H1 (cell line): ENCODE measurements at regions not wholly inside any gene's neighbourhood (a gene's known extent, or its start where the extent isn't known, plus 50 kb on each side); places are given as distances from the start of the nearest gene placed in this dataset.
"Not testable (repeated sequence)": the region's sequence is repeated elsewhere in the genome, so short reads cannot be mapped to it uniquely, and the experiment has no call there.

Source experiments
- CTCF ChIA-PET: fragments of 300-600 bp; sonication (Branson Sonifier 250); formaldehyde crosslinking; loops from one replicate; lab custom pipeline; 2021; ENCODE audit not compliant: partially characterized antibody; lab: Charles Lee
- POLR2A ChIA-PET: fragments of 300-600 bp; sonication (Branson Sonifier 250); formaldehyde crosslinking; loops from one replicate; lab custom pipeline; 2021; ENCODE audit warnings: inconsistent platforms; ENCODE audit not compliant: partially characterized antibody; lab: Charles Lee
- DNase-seq, 2 experiments: peaks; one replicate each; pipeline versions ENCODE4 v3.0.0 to v3.0.0-alpha.2; 2010 to 2022; ENCODE audit warnings: low spot score in 2 of 2, low read depth in 1 of 2, mixed read lengths in 1 of 2
- FAIRE-seq: peaks from 2 replicates; lab custom pipeline; 2011; peaks lifted over from hg19 to GRCh38; lab: Jason Lieb, UNC
- H2AFZ ChIP-seq: 2 replicates; pipeline ENCODE4 v1.8.1; 2012; ENCODE audit warnings: low read length, inconsistent platforms
- H2AK5ac ChIP-seq: 2 replicates; pipeline ENCODE4 v1.6.1; 2013; ENCODE audit warnings: low read depth, low read length
- H2BK120ac ChIP-seq: replicated peaks from 2 replicates; pipeline ENCODE3; 2013; ENCODE audit warnings: low read depth, low read length, inconsistent platforms
- H2BK12ac ChIP-seq: 2 replicates; pipeline ENCODE4 v1.6.1; 2013; ENCODE audit warnings: low read depth, low read length
- H2BK15ac ChIP-seq: 2 replicates; pipeline ENCODE4 v1.6.1; 2013; ENCODE audit warnings: low read length
- H2BK20ac ChIP-seq: 2 replicates; pipeline ENCODE4 v1.6.1; 2013; ENCODE audit warnings: low read length
- H2BK5ac ChIP-seq: 2 replicates; pipeline ENCODE4 v1.6.1; 2013; ENCODE audit warnings: low read depth, low read length
- H3K14ac ChIP-seq: 2 replicates; pipeline ENCODE4 v1.6.1; 2013; ENCODE audit warnings: inconsistent platforms; ENCODE audit not compliant: insufficient read length
- H3K18ac ChIP-seq: 2 replicates; pipeline ENCODE4 v1.6.1; 2013; ENCODE audit warnings: low read length; ENCODE audit errors: extremely low read depth
- H3K23ac ChIP-seq: 2 replicates; pipeline ENCODE4 v1.6.1; 2013; ENCODE audit warnings: inconsistent platforms; ENCODE audit not compliant: insufficient read length
- H3K23me2 ChIP-seq: 2 replicates; pipeline ENCODE4 v1.6.1; 2013; ENCODE audit warnings: low read depth, low read length
- H3K27ac ChIP-seq: 2 replicates; pipeline ENCODE4 v1.6.1; 2011; ENCODE audit warnings: low read depth, low read length, inconsistent platforms
- H3K27me3 ChIP-seq, 4 experiments: replicated peaks in 1 of 4; 1 replicate in 1 of 4; 2 replicates in 3 of 4; pipeline versions ENCODE4 v1.6.1 to v1.8.1; 2011 to 2013; ENCODE audit warnings: low read length in 3 of 4, mild to moderate bottlenecking in 3 of 4, inconsistent platforms in 2 of 4, mixed read lengths in 2 of 4, moderate library complexity in 1 of 4; ENCODE audit not compliant: control insufficient read depth in 3 of 4, insufficient read depth in 3 of 4; ENCODE audit errors: extremely low read depth in 1 of 4
- H3K36me3 ChIP-seq, 4 experiments: 2 replicates each; pipeline versions ENCODE4 v1.6.1 to v1.8.1; 2011 to 2013; ENCODE audit warnings: mild to moderate bottlenecking in 4 of 4, low read length in 3 of 4, moderate library complexity in 2 of 4, control low read depth in 1 of 4, inconsistent platforms in 1 of 4; ENCODE audit not compliant: insufficient read depth in 4 of 4, control insufficient read depth in 2 of 4
- H3K4ac ChIP-seq: replicated peaks from 2 replicates; pipeline ENCODE3; 2013; ENCODE audit warnings: low read length, low read depth, mixed read lengths, inconsistent platforms; ENCODE audit not compliant: insufficient read length
- H3K4me1 ChIP-seq, 4 experiments: replicated peaks in 1 of 4; 1 replicate in 1 of 4; 2 replicates in 3 of 4; pipeline versions ENCODE4 v1.6.1 to v1.8.1; 2011 to 2013; ENCODE audit warnings: low read length in 3 of 4, inconsistent platforms in 2 of 4, mixed read lengths in 1 of 4; ENCODE audit not compliant: insufficient read depth in 4 of 4, control insufficient read depth in 3 of 4
- H3K4me2 ChIP-seq, 2 experiments: 2 replicates each; pipeline versions ENCODE4 v1.6.1 to v1.8.1; 2011 to 2013; ENCODE audit warnings: low read depth in 2 of 2, low read length in 2 of 2, control low read depth in 1 of 2, inconsistent platforms in 1 of 2, mild to moderate bottlenecking in 1 of 2; ENCODE audit not compliant: insufficient read depth in 1 of 2
- H3K4me3 ChIP-seq, 4 experiments: fragments of 200-600, 300-600 bp in 1 of 4; sonication (generic), shearing (Covaris generic), sonication (Bioruptor Twin) in 1 of 4; 2 replicates each; pipeline versions ENCODE4 v1.5.1 to v1.8.1; 2011 to 2016; ENCODE audit warnings: low read length in 4 of 4, low read depth in 3 of 4, control low read depth in 2 of 4, inconsistent platforms in 2 of 4, mild to moderate bottlenecking in 2 of 4, mixed read lengths in 1 of 4, moderate library complexity in 1 of 4; ENCODE audit not compliant: insufficient read depth in 2 of 4; ENCODE audit errors: extremely low read depth in 1 of 4
- H3K56ac ChIP-seq: replicated peaks from 2 replicates; pipeline ENCODE3; 2013; ENCODE audit warnings: low read depth, mild to moderate bottlenecking, mixed read lengths, low read length, inconsistent platforms; ENCODE audit not compliant: insufficient read length
- H3K79me1 ChIP-seq: 2 replicates; pipeline ENCODE4 v1.6.1; 2013; ENCODE audit warnings: low read depth, low read length, control low read depth
- H3K79me2 ChIP-seq, 2 experiments: 2 replicates each; pipeline versions ENCODE4 v1.6.1 to v1.8.1; 2012 to 2013; ENCODE audit warnings: low read length in 2 of 2, mild to moderate bottlenecking in 2 of 2, inconsistent platforms in 1 of 2; ENCODE audit not compliant: insufficient read depth in 2 of 2, control insufficient read depth in 1 of 2
- H3K9ac ChIP-seq, 4 experiments: replicated peaks in 1 of 4; 1 replicate in 1 of 4; 2 replicates in 3 of 4; pipeline versions ENCODE4 v1.6.1 to v1.8.1; 2011 to 2013; ENCODE audit warnings: low read depth in 3 of 4, low read length in 3 of 4, control low read depth in 2 of 4, mild to moderate bottlenecking in 2 of 4, moderate library complexity in 2 of 4, inconsistent platforms in 1 of 4; ENCODE audit errors: extremely low read depth in 1 of 4
- H3K9me3 ChIP-seq, 2 experiments: 2 replicates each; pipeline versions ENCODE4 v1.6.1 to v1.8.1; 2012 to 2013; ENCODE audit warnings: mild to moderate bottlenecking in 2 of 2, moderate library complexity in 2 of 2, control low read depth in 1 of 2, inconsistent platforms in 1 of 2, low read depth in 1 of 2, low read length in 1 of 2, mixed read lengths in 1 of 2; ENCODE audit not compliant: insufficient read depth in 2 of 2
- H4K20me1 ChIP-seq, 2 experiments: replicated peaks in 1 of 2; 2 replicates each; pipeline versions ENCODE3 to v1.8.1; 2011 to 2013; ENCODE audit warnings: inconsistent platforms in 2 of 2, low read length in 2 of 2, mild to moderate bottlenecking in 1 of 2; ENCODE audit not compliant: insufficient read depth in 2 of 2, control insufficient read depth in 1 of 2
- H4K5ac ChIP-seq: 2 replicates; pipeline ENCODE4 v1.6.1; 2013; ENCODE audit warnings: low read length, low read depth, mixed read lengths, inconsistent platforms; ENCODE audit not compliant: insufficient read length
- H4K8ac ChIP-seq: 2 replicates; pipeline ENCODE4 v1.8.0; 2013; ENCODE audit warnings: mild to moderate bottlenecking, moderate library complexity, low read length, inconsistent platforms; ENCODE audit not compliant: insufficient read depth; ENCODE audit errors: extremely low read depth
- H4K91ac ChIP-seq: replicated peaks from 2 replicates; pipeline ENCODE3; 2013; ENCODE audit warnings: low read length, mixed read lengths, inconsistent platforms; ENCODE audit not compliant: insufficient read length
- GABPA ChIP-seq: IDR thresholded peaks from 2 replicates; pipeline ENCODE4 v1.6.1; 2011; ENCODE audit warnings: mild to moderate bottlenecking, low read length, moderate library complexity, borderline replicate concordance; ENCODE audit not compliant: insufficient read depth
- ZNF274 ChIP-seq: IDR thresholded peaks from 2 replicates; pipeline ENCODE4 v1.7.0; 2012; ENCODE audit warnings: low read length, borderline replicate concordance; ENCODE audit errors: extremely low read depth
- WGBS, 2 experiments: shearing (Covaris generic) in 1 of 2; methylation state at CpG; one replicate each; pipeline versions ENCODE4 v1.1.6 to v1.1.7; 2013 to 2015; ENCODE audit warnings: low lambda C conversion rate in 2 of 2, mixed read lengths in 2 of 2, inconsistent platforms in 1 of 2, low coverage in 1 of 2, missing lambda C conversion rate in 1 of 2; ENCODE audit not compliant: insufficient replicate concordance in 2 of 2, insufficient coverage in 1 of 2, insufficient read length in 1 of 2; ENCODE audit errors: extremely low coverage in 1 of 2, missing lambda C conversion rate in 1 of 2; 5-methylcytosine and 5-hydroxymethylcytosine counted together

DNA sequence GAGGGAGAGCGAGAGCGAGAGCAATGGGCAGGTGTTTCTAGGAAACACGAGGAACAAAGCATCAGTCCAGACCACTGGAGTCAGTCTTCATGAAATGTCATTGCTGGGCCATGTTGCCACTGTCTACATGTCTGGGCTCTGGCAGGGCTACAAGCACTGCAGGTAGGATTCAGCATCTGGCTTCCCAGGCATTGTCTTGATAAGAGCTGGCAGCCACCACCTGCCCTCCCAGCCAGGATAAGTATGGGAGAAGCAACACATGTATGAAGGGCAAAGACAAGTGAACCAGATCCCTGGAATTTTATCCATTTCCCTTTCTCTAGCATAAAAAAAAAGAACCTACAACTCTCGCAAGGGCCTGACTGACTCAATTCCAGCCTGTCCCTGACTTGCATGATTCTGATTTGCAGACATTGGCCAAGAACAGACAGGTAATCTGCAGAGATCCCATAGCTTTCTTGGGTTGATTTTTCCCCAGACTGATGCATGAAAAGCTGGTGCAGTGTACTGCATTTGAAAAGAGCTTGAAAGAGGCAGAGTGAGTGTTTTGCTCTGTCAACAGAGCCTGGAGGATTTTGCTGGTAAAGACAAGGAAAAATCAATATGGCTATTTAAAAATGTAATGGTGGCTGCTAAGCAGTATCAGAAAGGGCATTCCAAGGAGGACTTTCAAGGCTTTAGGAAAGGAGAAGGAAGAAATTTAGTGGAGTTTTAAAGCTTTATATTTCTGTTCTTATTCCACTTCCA is 157.2 kb upstream of the MYRIP start (continued):
- TF ChIP-seq GABPA (no peak), ZNF274 (no peak)
- TF ChIP-seq, all 59 proteins: peak for 0

GRCh38 chr3:39655718-39656117 is 153.7 kb upstream of the MYRIP start:
- H3K4me3 ChIP-seq, H3K79me2 ChIP-seq, H3K27me3 ChIP-seq, H3K9me3 ChIP-seq, H3K23ac ChIP-seq, H2BK20ac ChIP-seq, H3K79me1 ChIP-seq, H3K4me1 ChIP-seq, H2AFZ ChIP-seq, H4K91ac ChIP-seq, H2BK15ac ChIP-seq, H3K36me3 ChIP-seq, H4K20me1 ChIP-seq, H4K8ac ChIP-seq, H2BK12ac ChIP-seq, H3K9ac ChIP-seq, H3K14ac ChIP-seq, H3K56ac ChIP-seq, H2BK120ac ChIP-seq, H3K4me2 ChIP-seq, POLR2A ChIA-PET, DNase-seq, H3K18ac ChIP-seq, H2AK5ac ChIP-seq, H2BK5ac ChIP-seq, FAIRE-seq, CTCF ChIA-PET, H3K23me2 ChIP-seq, H3K27ac ChIP-seq, H3K4ac ChIP-seq, H4K5ac ChIP-seq: not testable (repeated sequence)
- no CpG with 5 or more reads among the region's 26 CpGs for WGBS, 2 experiments
